Upper lobe of left lung (tissue), 6 donors: ENCODE measurements at regions not wholly inside any gene's neighbourhood (a gene's known extent, or its start where the extent isn't known, plus 50 kb on each side); places are given as distances from the start of the nearest gene placed in this dataset.

Experiments
- ATAC-seq, 2 donors: fragments of 200-7000 bp; cut with Tn5 transposase; one replicate each; pipeline ENCODE4 v1.9.1; 2022; ENCODE audit warnings: mild to moderate bottlenecking in 2 of 2, moderate library complexity in 2 of 2; ENCODE audit not compliant: low FRiP score in 2 of 2
- DNase-seq, 2 donors: peaks; one replicate each; pipeline ENCODE4 v3.0.0-alpha.2; 2019 to 2020
- H3K27ac ChIP-seq, 4 donors: fragments of 200-600 bp; sonication (generic); one replicate each; pipeline ENCODE4 v1.5.1; 2016 to 2019
- H3K27me3 ChIP-seq, 4 donors: fragments of 200-600 bp; sonication (generic); one replicate each; pipeline ENCODE4 v1.5.1; 2017 to 2019
- H3K36me3 ChIP-seq, 4 donors: fragments of 200-600 bp; sonication (generic); one replicate each; pipeline ENCODE4 v1.5.1; 2016 to 2019
- H3K4me1 ChIP-seq, 4 donors: fragments of 200-600 bp; sonication (generic); one replicate each; pipeline ENCODE4 v1.5.1; 2018 to 2019
- H3K4me3 ChIP-seq, 4 donors: fragments of 200-600 bp; sonication (generic); one replicate each; pipeline ENCODE4 v1.5.1; 2017 to 2019; ENCODE audit warnings: mild to moderate bottlenecking in 2 of 4, moderate library complexity in 1 of 4
- H3K9me3 ChIP-seq, 4 donors: fragments of 200-600 bp; sonication (generic); one replicate each; pipeline ENCODE4 v1.5.1; 2018 to 2019
- EP300 ChIP-seq, 4 donors: sonication (generic); formaldehyde crosslinking; IDR thresholded peaks; one replicate each; pipeline ENCODE4 v1.5.1; 2017; ENCODE audit warnings: antibody characterized with exemption in 4 of 4, control low read depth in 2 of 4
- POLR2A ChIP-seq, 4 donors: fragments of 450-650 bp; IDR thresholded peaks; one replicate each; pipeline ENCODE4 v1.5.1; 2016 to 2017; ENCODE audit warnings: antibody characterized with exemption in 4 of 4, mild to moderate bottlenecking in 2 of 4
- POLR2AphosphoS5 ChIP-seq, 2 donors: sonication (generic); formaldehyde crosslinking; IDR thresholded peaks; one replicate each; pipeline ENCODE4 v1.5.1; 2017; ENCODE audit warnings: antibody characterized with exemption in 2 of 2
- WGBS, 2 donors: methylation state at CpG; one replicate each; pipeline ENCODE4 v1.1.5; 2017 to 2018; 5-methylcytosine and 5-hydroxymethylcytosine counted together
- TF ChIP-seq, protein P1 (sequence below), 6 experiments: fragments of 450-650 bp in 4 of 6; fragments of 200-600 bp in 2 of 6; sonication (generic) in 2 of 6; IDR thresholded peaks; one replicate each; pipeline ENCODE4 v1.5.1; 2016 to 2019; ENCODE audit warnings: antibody characterized with exemption in 6 of 6
- donor health status: DM: no; HTN: no; CAD: no; lungs with moderate emphysema.
- donor health status: DM: no; HTN: yes; CAD: no; lungs with severe emphysema.

DNA sequence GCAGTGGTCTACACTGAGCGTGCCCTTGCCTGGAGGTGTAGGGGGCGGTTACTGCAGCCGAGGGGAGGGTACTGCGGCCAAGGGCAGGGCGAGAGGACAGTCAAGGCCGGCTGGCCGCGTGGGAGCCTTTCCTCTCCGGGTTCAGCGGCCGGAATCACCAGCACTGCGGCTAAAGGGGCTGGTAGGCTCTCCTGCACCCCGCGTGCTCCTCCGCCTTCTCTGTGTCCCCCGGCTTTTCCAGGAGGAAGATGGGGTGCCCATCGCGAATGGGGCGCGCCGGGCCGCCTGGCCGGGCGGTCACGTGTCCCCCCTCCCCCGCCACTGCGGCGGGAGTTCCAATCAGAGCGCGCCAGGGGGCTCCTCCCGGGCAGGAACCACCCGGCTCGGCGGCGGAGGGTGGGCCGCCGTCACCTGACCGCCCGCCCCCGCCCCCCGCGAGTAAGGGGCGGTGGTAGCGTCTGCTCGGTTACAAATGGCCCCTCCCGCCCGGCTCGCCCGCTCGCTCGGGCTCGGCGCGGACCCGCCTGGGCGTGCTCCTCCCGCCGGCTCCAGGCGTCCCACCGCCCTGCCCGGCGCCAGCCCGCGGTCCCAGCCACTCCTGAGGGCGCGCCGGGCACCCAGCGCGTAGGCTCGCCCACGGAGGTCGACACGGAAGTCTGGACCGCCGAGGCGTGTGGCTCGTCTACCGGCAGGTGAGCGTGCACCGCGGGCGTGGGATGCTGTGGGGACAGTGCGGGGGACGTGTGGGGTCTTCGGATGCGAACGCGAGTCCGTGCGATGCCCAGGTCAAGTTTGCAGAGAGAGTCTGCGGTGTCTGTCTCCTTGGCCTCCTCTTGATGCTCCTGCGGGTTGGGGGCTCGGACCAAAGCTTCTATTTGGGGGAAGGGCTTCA lies 242.6 kb upstream of the TOPAZ1 start:
- Histone ChIP-seq H3K9me3 (no peaks in the 10 kb centered on the region), H3K27me3 (peaks cover 1 to 58% (median 38%) of the 10 kb centered on the region in 4 donors), H3K4me1 (peaks cover 51 to 55% (median 54%) of the 10 kb centered on the region in 4 donors), H3K36me3 (no peaks in the 10 kb centered on the region), H3K27ac (no peak overlapping the region), H3K4me3 (peak overlapping the region in 3 of 4 donors; percentile 44 to 58 (median 56))
- TF ChIP-seq, protein P1, sequence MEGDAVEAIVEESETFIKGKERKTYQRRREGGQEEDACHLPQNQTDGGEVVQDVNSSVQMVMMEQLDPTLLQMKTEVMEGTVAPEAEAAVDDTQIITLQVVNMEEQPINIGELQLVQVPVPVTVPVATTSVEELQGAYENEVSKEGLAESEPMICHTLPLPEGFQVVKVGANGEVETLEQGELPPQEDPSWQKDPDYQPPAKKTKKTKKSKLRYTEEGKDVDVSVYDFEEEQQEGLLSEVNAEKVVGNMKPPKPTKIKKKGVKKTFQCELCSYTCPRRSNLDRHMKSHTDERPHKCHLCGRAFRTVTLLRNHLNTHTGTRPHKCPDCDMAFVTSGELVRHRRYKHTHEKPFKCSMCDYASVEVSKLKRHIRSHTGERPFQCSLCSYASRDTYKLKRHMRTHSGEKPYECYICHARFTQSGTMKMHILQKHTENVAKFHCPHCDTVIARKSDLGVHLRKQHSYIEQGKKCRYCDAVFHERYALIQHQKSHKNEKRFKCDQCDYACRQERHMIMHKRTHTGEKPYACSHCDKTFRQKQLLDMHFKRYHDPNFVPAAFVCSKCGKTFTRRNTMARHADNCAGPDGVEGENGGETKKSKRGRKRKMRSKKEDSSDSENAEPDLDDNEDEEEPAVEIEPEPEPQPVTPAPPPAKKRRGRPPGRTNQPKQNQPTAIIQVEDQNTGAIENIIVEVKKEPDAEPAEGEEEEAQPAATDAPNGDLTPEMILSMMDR (IDR thresholded peaks at IDR 0.05): peak in 1 of 6 experiments; percentile 8
- TF ChIP-seq POLR2A (IDR thresholded peaks at IDR 0.05): no peak
- WGBS, 2 donors: 0 to 6% methylated on average over 7 to 60 of the region's 93 CpGs
- DNase-seq: peak in 1 of 2 donors; percentile 89
- ATAC-seq: peak; percentile 4 to 53

DNA sequence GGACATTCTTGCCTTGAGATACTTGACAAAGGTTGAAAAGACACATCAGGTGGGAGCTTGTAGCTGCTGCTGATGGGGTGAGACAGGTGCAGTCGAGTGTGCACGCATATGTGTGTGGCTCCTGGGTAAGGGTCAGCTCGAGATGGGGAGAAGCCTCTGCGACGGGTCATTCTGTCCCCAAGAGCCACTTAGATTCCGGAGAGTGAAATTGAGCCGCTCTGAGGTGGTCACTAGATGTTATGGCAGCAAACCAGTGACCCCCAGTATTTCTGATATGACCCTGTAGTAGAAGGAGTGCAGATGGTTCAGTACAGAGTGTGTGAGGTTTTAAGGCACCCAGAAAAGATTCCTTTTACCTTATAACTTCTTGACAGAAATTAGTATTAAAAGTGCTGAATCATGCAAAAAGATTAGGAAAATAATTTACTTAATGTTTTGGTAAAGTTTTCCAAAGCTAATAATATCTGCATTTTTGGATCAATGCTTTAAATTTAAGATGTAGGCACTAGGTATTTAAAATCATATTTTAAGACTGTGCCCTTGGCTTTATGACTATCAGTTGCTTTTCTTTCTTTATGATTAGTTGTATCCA lies 241.9 kb upstream of the TOPAZ1 start:
- 53 to 55% methylated on average over 7 of the region's 7 CpGs for WGBS, 2 donors
- H3K4me1 ChIP-seq: peaks cover 48 to 51% (median 50%) of the 10 kb centered on the region in 4 donors
- H3K27ac ChIP-seq: no peak overlapping the region
- TF ChIP-seq POLR2A (IDR thresholded peaks at IDR 0.05) (no peak), POLR2AphosphoS5 (IDR thresholded peaks at IDR 0.05) (no peak), EP300 (IDR thresholded peaks at IDR 0.05) (no peak)
- TF ChIP-seq, protein P1 (IDR thresholded peaks at IDR 0.05): no peak
- H3K36me3 ChIP-seq: no peaks in the 10 kb centered on the region
- DNase-seq: no peak
- peaks cover 1 to 53% (median 34%) of the 10 kb centered on the region in 4 donors for H3K27me3 ChIP-seq
- no peaks in the 10 kb centered on the region for H3K9me3 ChIP-seq
- H3K4me3 ChIP-seq: peak overlapping the region in 3 of 4 donors; percentile 44 to 58 (median 56)
- no peak for ATAC-seq

DNA sequence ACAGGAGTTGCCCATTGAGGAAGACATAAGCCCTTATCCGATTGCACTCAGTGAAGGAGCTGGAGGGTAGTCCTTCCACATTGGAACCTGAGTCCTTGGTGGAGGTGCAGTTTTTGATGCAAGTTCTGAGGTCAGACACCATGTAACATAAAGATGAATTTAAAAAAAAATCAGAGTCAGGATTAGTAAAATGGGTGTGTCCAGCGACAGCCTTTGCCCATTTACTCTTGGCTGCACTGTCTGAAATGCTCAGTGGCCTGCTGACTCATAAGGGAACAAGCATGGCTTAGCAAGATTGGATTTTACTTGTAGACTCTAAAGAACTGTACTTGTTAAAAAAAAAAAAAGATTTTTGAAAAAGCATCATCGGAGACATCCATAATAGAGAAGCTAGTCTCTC lies 241.1 kb upstream of the TOPAZ1 start:
- TF ChIP-seq POLR2A (IDR thresholded peaks at IDR 0.05) (no peak), POLR2AphosphoS5 (IDR thresholded peaks at IDR 0.05) (no peak), EP300 (IDR thresholded peaks at IDR 0.05) (no peak)
- no peak overlapping the region for H3K4me3 ChIP-seq
- 79 to 88% methylated on average over 3 of the region's 3 CpGs for WGBS, 2 donors
- no peak for DNase-seq
- no peaks in the 10 kb centered on the region for H3K36me3 ChIP-seq
- ATAC-seq: no peak
- H3K27ac ChIP-seq: no peak overlapping the region
- no peaks in the 10 kb centered on the region for H3K9me3 ChIP-seq
- peaks cover 40 to 43% (median 43%) of the 10 kb centered on the region in 4 donors for H3K4me1 ChIP-seq
- peaks cover 1 to 45% (median 28%) of the 10 kb centered on the region in 4 donors for H3K27me3 ChIP-seq

DNA sequence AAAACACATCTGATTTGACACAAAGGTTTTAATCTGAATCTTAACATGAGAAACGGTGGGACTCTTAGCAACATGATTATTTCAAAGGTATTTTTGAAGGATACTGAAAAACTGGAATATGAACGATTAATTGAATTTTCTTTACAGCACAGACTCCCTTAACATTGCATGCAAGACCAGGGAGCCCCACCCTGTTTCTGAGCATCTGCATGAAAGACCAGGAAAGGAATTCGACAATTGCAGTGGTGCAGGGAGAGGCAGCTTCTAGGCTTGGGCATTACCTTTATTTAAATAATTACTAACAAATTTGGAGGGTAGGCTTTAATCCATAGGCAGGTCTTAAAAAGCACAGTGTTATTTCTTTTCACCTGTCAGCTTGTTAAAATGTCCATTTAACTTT lies 240.6 kb upstream of the TOPAZ1 start:
- H3K36me3 ChIP-seq: no peaks in the 10 kb centered on the region
- WGBS, 2 donors: 73 to 75% methylated on average over 3 of the region's 3 CpGs
- H3K27me3 ChIP-seq: peaks cover 1 to 40% (median 25%) of the 10 kb centered on the region in 4 donors
- H3K4me3 ChIP-seq: no peak overlapping the region
- no peak overlapping the region for H3K27ac ChIP-seq
- no peak for TF ChIP-seq POLR2A (IDR thresholded peaks at IDR 0.05)
- TF ChIP-seq EP300 (IDR thresholded peaks at IDR 0.05): no peak
- TF ChIP-seq, protein P1 (IDR thresholded peaks at IDR 0.05): no peak
- no peak for DNase-seq
- peaks cover 35 to 38% (median 38%) of the 10 kb centered on the region in 4 donors for H3K4me1 ChIP-seq
- no peaks in the 10 kb centered on the region for H3K9me3 ChIP-seq
- ATAC-seq: no peak

DNA sequence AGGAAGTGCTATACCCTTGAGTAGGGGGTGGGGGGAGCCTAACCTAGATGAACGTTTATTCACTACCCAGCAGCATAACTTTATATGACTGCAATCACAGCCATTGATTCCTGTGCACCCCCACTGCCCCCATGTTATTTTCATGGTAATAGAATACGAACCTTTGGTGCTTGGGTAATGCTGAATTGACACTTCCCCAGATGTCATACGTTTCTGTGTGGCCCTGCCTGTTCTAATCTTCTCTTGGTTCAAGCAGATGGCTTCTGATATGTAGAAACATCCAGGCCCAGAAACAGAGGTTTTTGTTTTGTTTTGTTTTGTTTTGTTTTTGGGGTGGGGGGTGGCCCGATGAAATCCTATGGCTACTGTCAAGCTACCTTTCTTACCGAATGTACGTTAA lies 237.9 kb upstream of the TOPAZ1 start:
- Histone ChIP-seq H3K27me3 (peaks cover 1 to 17% (median 8%) of the 10 kb centered on the region in 4 donors), H3K4me3 (no peak overlapping the region), H3K27ac (no peak overlapping the region), H3K36me3 (no peaks in the 10 kb centered on the region), H3K4me1 (peaks cover 8 to 11% (median 10%) of the 10 kb centered on the region in 4 donors), H3K9me3 (no peaks in the 10 kb centered on the region)
- ATAC-seq (no peak), DNase-seq (no peak)
- 70 to 71% methylated on average over 6 of the region's 6 CpGs for WGBS, 2 donors
- TF ChIP-seq POLR2AphosphoS5 (IDR thresholded peaks at IDR 0.05) (no peak), EP300 (IDR thresholded peaks at IDR 0.05) (no peak), POLR2A (IDR thresholded peaks at IDR 0.05) (no peak)
- TF ChIP-seq, protein P1 (IDR thresholded peaks at IDR 0.05): no peak
